Neural progenitor cell (in vitro differentiated cells): ENCODE measurements at regions not wholly inside any gene's neighbourhood (a gene's known extent, or its start where the extent isn't known, plus 50 kb on each side); places are given as distances from the start of the nearest gene placed in this dataset.

Experiments
- DNase-seq: peaks from one replicate; pipeline ENCODE4 v3.0.0-alpha.2; 2016; ENCODE audit warnings: low spot score
- H2AFZ ChIP-seq: fragments of 200-600 bp; sonication (generic); replicated peaks from 2 replicates; pipeline ENCODE4 v1.6.1; 2016; ENCODE audit warnings: antibody characterized with exemption
- H3F3A ChIP-seq: fragments of 200-600 bp; sonication (generic); 2 replicates; pipeline ENCODE4 v1.6.1; 2016; ENCODE audit warnings: antibody characterized with exemption, low read depth
- H3K27ac ChIP-seq: fragments of 200-600 bp; sonication (generic); 2 replicates; pipeline ENCODE4 v1.5.1; 2016; ENCODE audit warnings: mild to moderate bottlenecking
- H3K27me3 ChIP-seq: fragments of 200-600 bp; sonication (generic); 2 replicates; pipeline ENCODE4 v1.6.1; 2016; ENCODE audit warnings: mild to moderate bottlenecking, moderate library complexity
- H3K36me3 ChIP-seq: fragments of 200-600 bp; sonication (generic); 2 replicates; pipeline ENCODE4 v1.5.1; 2016
- H3K4me1 ChIP-seq: fragments of 200-600 bp; sonication (generic); 2 replicates; pipeline ENCODE4 v1.6.1; 2016; ENCODE audit warnings: mixed run types
- H3K4me2 ChIP-seq: fragments of 200-600 bp; sonication (generic); 2 replicates; pipeline ENCODE4 v1.6.1; 2016
- H3K4me3 ChIP-seq: fragments of 200-600 bp; sonication (generic); 2 replicates; pipeline ENCODE4 v1.5.1; 2016
- H3K79me2 ChIP-seq: fragments of 200-600 bp; sonication (generic); 2 replicates; pipeline ENCODE4 v1.6.1; 2016; ENCODE audit warnings: low read depth
- H3K9ac ChIP-seq: fragments of 200-600 bp; sonication (generic); 2 replicates; pipeline ENCODE4 v1.6.1; 2016
- H3K9me3 ChIP-seq: fragments of 200-600 bp; sonication (generic); 2 replicates; pipeline ENCODE4 v1.5.1; 2016; ENCODE audit warnings: low read depth
- H4K20me1 ChIP-seq: fragments of 200-600 bp; sonication (generic); 2 replicates; pipeline ENCODE4 v1.6.1; 2016; ENCODE audit warnings: low read depth
- H3K27ac Mint-ChIP-seq: 3 replicates; pipeline ENCODE4 v1.8.0; 2021; ENCODE audit warnings: mixed read lengths
- H3K27me3 Mint-ChIP-seq: 2 replicates; pipeline ENCODE4 v1.8.0; 2022; ENCODE audit warnings: low read depth, mild to moderate bottlenecking, inconsistent platforms, moderate library complexity, mixed read lengths; ENCODE audit not compliant: insufficient read depth
- H3K36me3 Mint-ChIP-seq: 3 replicates; pipeline ENCODE4 v1.8.0; 2021; ENCODE audit warnings: mixed read lengths
- H3K4me1 Mint-ChIP-seq: 3 replicates; pipeline ENCODE4 v1.8.0; 2021; ENCODE audit warnings: mixed read lengths
- H3K4me3 Mint-ChIP-seq: 3 replicates; pipeline ENCODE4 v1.8.0; 2021; ENCODE audit warnings: mild to moderate bottlenecking, moderate library complexity, mixed read lengths
- H3K9me3 Mint-ChIP-seq: 3 replicates; pipeline ENCODE4 v1.8.0; 2020; ENCODE audit warnings: mixed read lengths
- EZH2 ChIP-seq: fragments of 200-600 bp; sonication (generic); IDR thresholded peaks from 2 replicates; pipeline ENCODE4 v1.6.1; 2017; ENCODE audit warnings: antibody characterized with exemption, mild to moderate bottlenecking, moderate library complexity
- EZH2phosphoT487 ChIP-seq: fragments of 200-600 bp; sonication (generic); IDR thresholded peaks from 2 replicates; pipeline ENCODE4 v1.6.1; 2017; ENCODE audit warnings: antibody characterized with exemption
- TF ChIP-seq, protein P1 (sequence below): fragments of 200-600 bp; sonication (generic); IDR thresholded peaks from 2 replicates; pipeline ENCODE4 v1.5.1; 2017; ENCODE audit warnings: antibody characterized with exemption, mild to moderate bottlenecking

DNA sequence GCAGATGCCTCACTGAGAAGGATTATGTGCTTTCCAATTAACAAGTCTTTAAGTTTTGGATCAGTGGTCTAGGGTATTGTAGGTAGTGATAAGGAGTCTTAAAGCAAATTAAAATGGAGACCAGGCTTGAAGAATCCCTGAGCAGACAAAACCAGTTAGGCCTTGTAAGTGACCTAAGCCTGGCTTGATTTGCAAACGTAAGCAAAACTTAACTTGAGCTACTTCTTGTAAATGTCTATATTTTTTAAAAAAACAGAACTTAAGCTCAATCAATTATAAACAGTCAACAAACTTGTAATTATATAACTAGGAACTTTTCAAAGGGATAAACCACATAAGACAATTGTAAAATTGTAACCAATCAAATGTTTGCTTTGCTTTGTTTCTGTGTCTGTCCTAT lies 72.7 kb upstream of the NALF2 start:
- Histone ChIP-seq H3K9ac (no peak overlapping the region), H3K27me3 (no peaks in the 10 kb centered on the region), H3F3A (no peaks in the 10 kb centered on the region), H3K4me2 (no peak overlapping the region), H2AFZ (no peak overlapping the region), H3K79me2 (no peaks in the 10 kb centered on the region), H3K4me3 (no peak overlapping the region), H3K9me3 (peaks cover 5% of the 10 kb centered on the region), H3K36me3 (no peaks in the 10 kb centered on the region), H3K27ac (no peak overlapping the region), H3K4me1 (peaks cover 14% of the 10 kb centered on the region), H4K20me1 (no peaks in the 10 kb centered on the region)
- Mint-ChIP-seq H3K36me3 (no peaks in the 10 kb centered on the region), H3K4me1 (peaks cover 27% of the 10 kb centered on the region), H3K27ac (no peak overlapping the region), H3K27me3 (peaks cover 5% of the 10 kb centered on the region), H3K4me3 (no peak overlapping the region), H3K9me3 (no peaks in the 10 kb centered on the region)
- no peak for DNase-seq
- TF ChIP-seq, protein P1, sequence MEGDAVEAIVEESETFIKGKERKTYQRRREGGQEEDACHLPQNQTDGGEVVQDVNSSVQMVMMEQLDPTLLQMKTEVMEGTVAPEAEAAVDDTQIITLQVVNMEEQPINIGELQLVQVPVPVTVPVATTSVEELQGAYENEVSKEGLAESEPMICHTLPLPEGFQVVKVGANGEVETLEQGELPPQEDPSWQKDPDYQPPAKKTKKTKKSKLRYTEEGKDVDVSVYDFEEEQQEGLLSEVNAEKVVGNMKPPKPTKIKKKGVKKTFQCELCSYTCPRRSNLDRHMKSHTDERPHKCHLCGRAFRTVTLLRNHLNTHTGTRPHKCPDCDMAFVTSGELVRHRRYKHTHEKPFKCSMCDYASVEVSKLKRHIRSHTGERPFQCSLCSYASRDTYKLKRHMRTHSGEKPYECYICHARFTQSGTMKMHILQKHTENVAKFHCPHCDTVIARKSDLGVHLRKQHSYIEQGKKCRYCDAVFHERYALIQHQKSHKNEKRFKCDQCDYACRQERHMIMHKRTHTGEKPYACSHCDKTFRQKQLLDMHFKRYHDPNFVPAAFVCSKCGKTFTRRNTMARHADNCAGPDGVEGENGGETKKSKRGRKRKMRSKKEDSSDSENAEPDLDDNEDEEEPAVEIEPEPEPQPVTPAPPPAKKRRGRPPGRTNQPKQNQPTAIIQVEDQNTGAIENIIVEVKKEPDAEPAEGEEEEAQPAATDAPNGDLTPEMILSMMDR = no peak
- no peak for TF ChIP-seq EZH2
- TF ChIP-seq EZH2phosphoT487 = no peak

DNA sequence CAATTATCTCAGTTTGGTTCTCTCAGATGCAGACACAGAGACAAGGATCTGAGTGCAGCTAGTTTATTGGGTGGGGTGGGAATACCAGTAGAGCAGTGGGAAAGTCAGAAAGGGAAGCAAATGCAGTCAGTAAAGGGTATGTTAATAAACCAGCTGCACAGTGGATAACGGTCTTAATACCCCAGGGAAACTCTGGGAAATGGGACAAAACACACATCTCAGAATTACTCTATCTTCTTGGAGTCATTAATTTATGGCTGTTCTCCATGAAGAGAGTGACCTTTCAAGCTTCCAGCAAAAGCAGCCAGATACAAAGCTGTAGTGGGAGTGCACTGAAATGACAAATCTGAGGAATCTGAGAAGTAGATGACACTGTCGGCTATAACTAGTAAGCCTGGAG lies 73.3 kb upstream of the NALF2 start:
- Histone ChIP-seq H3F3A (no peaks in the 10 kb centered on the region), H3K9ac (no peak overlapping the region), H3K79me2 (no peaks in the 10 kb centered on the region), H3K9me3 (peaks cover 5% of the 10 kb centered on the region), H4K20me1 (no peaks in the 10 kb centered on the region), H3K36me3 (no peaks in the 10 kb centered on the region), H3K27ac (no peak overlapping the region), H3K27me3 (no peaks in the 10 kb centered on the region), H2AFZ (no peak overlapping the region), H3K4me1 (peaks cover 14% of the 10 kb centered on the region), H3K4me3 (no peak overlapping the region), H3K4me2 (no peak overlapping the region)
- peaks cover 5% of the 10 kb centered on the region for H3K27me3 Mint-ChIP-seq
- H3K4me1 Mint-ChIP-seq = peaks cover 27% of the 10 kb centered on the region
- no peaks in the 10 kb centered on the region for H3K9me3 Mint-ChIP-seq
- DNase-seq = no peak
- H3K36me3 Mint-ChIP-seq = no peaks in the 10 kb centered on the region
- TF ChIP-seq EZH2 = no peak
- no peak for TF ChIP-seq EZH2phosphoT487
- TF ChIP-seq, protein P1 = no peak
- no peak overlapping the region for H3K27ac Mint-ChIP-seq
- H3K4me3 Mint-ChIP-seq = no peak overlapping the region

DNA sequence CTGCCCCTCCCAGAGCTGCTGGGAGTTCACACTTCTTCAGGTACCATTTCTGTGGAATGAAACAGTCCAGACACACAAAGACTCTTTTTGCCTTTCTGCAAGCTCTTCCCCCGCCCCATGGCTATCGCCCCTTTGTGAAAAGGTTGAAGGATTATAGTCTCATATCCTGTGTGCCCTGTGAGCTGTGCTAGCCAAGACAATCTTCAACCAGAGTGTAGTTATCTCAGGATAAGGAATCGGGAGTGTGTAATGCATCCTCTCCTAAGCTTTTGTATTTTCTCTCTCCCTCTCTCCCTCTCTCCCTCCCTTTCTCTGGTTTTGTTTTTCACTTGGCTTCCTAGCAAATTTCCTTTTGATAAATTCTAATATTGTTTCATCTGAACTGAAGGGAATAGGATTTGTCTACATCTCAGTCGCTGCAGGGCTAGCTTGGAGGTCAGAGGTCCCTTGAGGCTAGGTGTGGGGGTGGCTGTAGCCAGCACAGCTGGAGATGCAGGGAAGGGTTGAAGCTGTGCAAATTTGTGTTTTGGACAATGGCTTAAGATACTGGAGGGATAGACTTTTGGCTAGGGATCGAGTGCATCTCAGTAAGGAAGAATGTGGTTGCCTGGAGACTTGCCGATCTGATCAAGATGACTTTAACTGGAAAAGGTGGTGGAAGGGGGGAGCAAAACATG lies 74.6 kb upstream of the NALF2 start:
- Histone ChIP-seq H4K20me1 (no peaks in the 10 kb centered on the region), H3K4me3 (no peak overlapping the region), H3K4me1 (peaks cover 14% of the 10 kb centered on the region), H3K27ac (no peak overlapping the region), H3K9ac (no peak overlapping the region), H3K9me3 (peaks cover 5% of the 10 kb centered on the region), H3K79me2 (no peaks in the 10 kb centered on the region), H3F3A (no peaks in the 10 kb centered on the region), H3K4me2 (peak overlapping the region; percentile 38), H3K27me3 (no peaks in the 10 kb centered on the region), H3K36me3 (no peaks in the 10 kb centered on the region), H2AFZ (no peak overlapping the region)
- no peak for TF ChIP-seq EZH2phosphoT487
- no peak for TF ChIP-seq EZH2
- TF ChIP-seq, protein P1 = no peak
- H3K4me1 Mint-ChIP-seq = peaks cover 27% of the 10 kb centered on the region
- H3K9me3 Mint-ChIP-seq = no peaks in the 10 kb centered on the region
- peak overlapping the region; percentile 16 for H3K27ac Mint-ChIP-seq
- DNase-seq = no peak
- peaks cover 5% of the 10 kb centered on the region for H3K27me3 Mint-ChIP-seq
- peak overlapping the region; percentile 9 for H3K4me3 Mint-ChIP-seq
- H3K36me3 Mint-ChIP-seq = no peaks in the 10 kb centered on the region
